MG63 (cell line): ENCODE measurements at regions not wholly inside any gene's neighbourhood (a gene's known extent, or its start where the extent isn't known, plus 50 kb on each side); places are given as distances from the start of the nearest gene placed in this dataset.
"Not testable (repeated sequence)": the region's sequence is repeated elsewhere in the genome, so short reads cannot be mapped to it uniquely, and the experiment has no call there.

ENCODE experiments used
- DNase-seq: peaks from one replicate; pipeline ENCODE4 v3.0.0-alpha.2; 2020
- H3K27me3 ChIP-seq: fragments of 250-450 bp; sonication (Bioruptor Pico); 2 replicates; pipeline ENCODE4 v1.5.1; 2020; ENCODE audit warnings: mild to moderate bottlenecking, moderate library complexity
- H3K36me3 ChIP-seq: fragments of 250-450 bp; sonication (Bioruptor Pico); 2 replicates; pipeline ENCODE4 v1.5.1; 2020; ENCODE audit warnings: mild to moderate bottlenecking, moderate library complexity
- H3K4me3 ChIP-seq: fragments of 250-450 bp; sonication (Bioruptor Pico); 2 replicates; pipeline ENCODE4 v1.5.1; 2020; ENCODE audit warnings: mild to moderate bottlenecking, moderate library complexity
- H3K9me3 ChIP-seq: fragments of 250-450 bp; sonication (Bioruptor Pico); 2 replicates; pipeline ENCODE4 v1.5.1; 2020; ENCODE audit warnings: mild to moderate bottlenecking, moderate library complexity

DNA sequence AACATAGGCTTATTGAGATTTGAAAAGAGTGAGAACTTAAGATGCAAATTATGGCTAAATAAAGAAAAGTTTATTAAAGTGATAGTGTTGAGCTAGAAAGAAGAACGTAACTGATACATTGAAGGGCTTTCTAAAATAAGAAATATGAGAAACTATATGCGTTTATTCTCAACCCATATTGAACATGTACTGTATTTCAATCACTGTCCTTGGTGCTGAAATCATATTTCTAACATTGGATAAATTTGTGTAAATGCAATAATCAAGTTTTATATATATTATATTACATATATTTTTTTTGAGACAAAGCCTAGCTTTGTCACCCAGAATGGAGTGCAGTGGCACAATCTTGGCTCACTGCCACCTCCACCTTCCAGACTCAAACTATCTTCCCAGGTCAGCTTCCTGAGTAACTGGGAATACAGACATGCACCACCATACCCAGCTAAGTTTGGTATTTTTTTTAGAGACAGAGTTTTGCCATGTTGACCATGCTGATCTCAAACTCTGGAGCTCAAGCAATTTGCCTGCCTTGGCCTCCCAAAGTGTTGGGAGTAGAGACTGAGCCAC is 1065.8 kb downstream of the REEP3 start:
- H3K27me3 ChIP-seq = no peaks in the 10 kb centered on the region
- H3K4me3 ChIP-seq = no peak overlapping the region
- H3K9me3 ChIP-seq = no peaks in the 10 kb centered on the region
- DNase-seq = no peak
- H3K36me3 ChIP-seq = no peaks in the 10 kb centered on the region

DNA sequence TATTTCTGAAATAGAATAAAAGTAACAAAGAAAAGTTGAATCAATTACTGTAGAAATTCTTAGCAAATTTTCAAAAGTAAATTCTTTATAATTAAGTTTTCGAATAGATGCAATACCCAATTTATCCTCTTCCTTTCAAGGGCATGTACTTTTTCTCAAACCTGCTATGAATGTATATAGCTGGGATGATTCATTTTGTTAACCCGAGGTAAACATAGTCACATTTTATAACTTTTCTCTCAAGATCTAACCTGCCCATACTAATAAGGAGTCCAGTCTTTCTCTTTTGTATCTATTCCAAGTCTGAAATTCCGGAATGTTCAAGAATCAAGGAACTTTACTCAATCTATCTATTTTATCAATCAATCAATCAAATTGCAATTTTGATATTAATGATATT is 1072.9 kb downstream of the REEP3 start:
- Histone ChIP-seq H3K27me3 (no peaks in the 10 kb centered on the region), H3K36me3 (no peaks in the 10 kb centered on the region), H3K4me3 (no peak overlapping the region), H3K9me3 (no peaks in the 10 kb centered on the region)
- no peak for DNase-seq

- H3K27me3 ChIP-seq = no peaks in the 10 kb centered on the region
- H3K9me3 ChIP-seq = no peaks in the 10 kb centered on the region
- H3K36me3 ChIP-seq = no peaks in the 10 kb centered on the region
- DNase-seq = no peak
- no peak overlapping the region for H3K4me3 ChIP-seq
These were observed 1077.4 kb downstream of the REEP3 start for GRCh38 chr10:64598600-64598999.

- Histone ChIP-seq H3K36me3 (no peaks in the 10 kb centered on the region), H3K4me3 (no peak overlapping the region), H3K9me3 (no peaks in the 10 kb centered on the region), H3K27me3 (no peaks in the 10 kb centered on the region)
- DNase-seq = no peak
These were observed 1080.1 kb downstream of the REEP3 start for GRCh38 chr10:64601298-64601697.

GRCh38 chr10:64617085-64617484 is 1095.9 kb downstream of the REEP3 start:
- Histone ChIP-seq H3K4me3 (no peak overlapping the region), H3K9me3 (no peaks in the 10 kb centered on the region), H3K27me3 (no peaks in the 10 kb centered on the region), H3K36me3 (no peaks in the 10 kb centered on the region)
- no peak for DNase-seq

DNA sequence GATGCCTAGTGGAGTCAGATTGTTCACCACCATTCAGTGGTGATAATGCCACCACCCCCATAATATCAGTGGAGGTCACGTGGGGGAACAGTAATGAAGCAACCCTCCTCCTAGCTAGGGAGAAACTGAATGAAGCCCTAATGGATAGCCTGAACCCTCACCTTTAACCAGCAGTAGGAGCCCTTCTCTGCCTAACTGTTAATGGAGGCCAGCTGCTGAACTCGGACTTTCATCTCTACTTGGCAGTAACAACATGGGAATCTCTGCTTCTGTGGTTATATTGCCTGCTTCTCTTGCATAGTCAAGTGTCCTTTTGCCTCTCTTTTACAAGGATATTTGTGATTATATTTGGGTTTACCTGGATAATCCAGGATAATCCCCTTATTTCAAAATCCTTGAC is 1097.9 kb downstream of the REEP3 start:
- Histone ChIP-seq H3K36me3 (no peaks in the 10 kb centered on the region), H3K4me3 (no peak overlapping the region), H3K9me3 (no peaks in the 10 kb centered on the region), H3K27me3 (no peaks in the 10 kb centered on the region)
- no peak for DNase-seq

GRCh38 chr10:64626924-64627323 is 1105.7 kb downstream of the REEP3 start:
- no peak overlapping the region for H3K4me3 ChIP-seq
- H3K27me3 ChIP-seq = no peaks in the 10 kb centered on the region
- no peak for DNase-seq
- H3K36me3 ChIP-seq = no peaks in the 10 kb centered on the region
- H3K9me3 ChIP-seq = no peaks in the 10 kb centered on the region

DNA sequence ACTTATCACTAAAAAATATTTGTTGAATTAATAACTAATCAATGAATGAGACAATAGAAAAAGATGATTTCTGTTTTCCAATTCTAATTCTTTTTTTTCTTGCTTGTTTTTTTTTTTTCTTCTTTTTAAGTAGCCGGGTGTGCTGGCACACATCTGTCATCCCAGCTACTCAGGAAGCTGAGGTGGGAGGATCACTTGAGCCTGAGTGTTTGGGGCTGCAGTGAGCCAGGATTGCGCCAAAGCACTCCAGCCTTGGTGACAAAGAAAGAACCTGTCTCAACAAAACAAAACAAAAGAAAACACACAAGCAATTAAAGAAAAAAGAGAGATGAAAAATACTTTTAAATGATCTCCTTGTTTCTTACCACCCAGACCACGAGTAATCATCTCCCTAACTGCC is 1109.3 kb downstream of the REEP3 start:
- Histone ChIP-seq H3K9me3 (no peaks in the 10 kb centered on the region), H3K36me3 (no peaks in the 10 kb centered on the region), H3K27me3 (no peaks in the 10 kb centered on the region), H3K4me3 (no peak overlapping the region)
- no peak for DNase-seq

GRCh38 chr10:64635906-64636305 is 1114.7 kb downstream of the REEP3 start:
- Histone ChIP-seq H3K9me3 (no peaks in the 10 kb centered on the region), H3K27me3 (no peaks in the 10 kb centered on the region), H3K4me3 (no peak overlapping the region), H3K36me3 (no peaks in the 10 kb centered on the region)
- no peak for DNase-seq

GRCh38 chr10:64636461-64636860 is 1115.3 kb downstream of the REEP3 start:
- H3K4me3 ChIP-seq = no peak overlapping the region
- DNase-seq = no peak
- no peaks in the 10 kb centered on the region for H3K36me3 ChIP-seq
- no peaks in the 10 kb centered on the region for H3K27me3 ChIP-seq
- H3K9me3 ChIP-seq = no peaks in the 10 kb centered on the region

DNA sequence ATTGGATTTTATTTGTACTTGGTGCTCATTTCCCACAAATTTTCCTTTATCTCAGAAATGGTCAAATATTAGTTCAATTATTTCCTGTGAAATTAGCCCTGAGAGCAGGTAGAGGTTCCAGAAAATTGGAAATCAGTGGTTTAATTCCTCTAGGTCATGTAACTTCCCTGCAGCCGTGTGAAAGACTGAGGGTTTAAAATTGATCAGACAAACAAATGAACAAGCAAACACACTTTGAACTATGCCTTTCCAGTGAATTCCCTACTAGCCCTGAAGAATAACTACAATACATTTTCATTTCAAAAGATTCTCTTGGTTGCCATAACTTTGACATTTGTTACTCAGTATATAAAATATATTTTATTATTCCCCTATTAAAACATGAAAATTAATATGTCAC is 1116.7 kb downstream of the REEP3 start:
- no peaks in the 10 kb centered on the region for H3K27me3 ChIP-seq
- DNase-seq = no peak
- no peak overlapping the region for H3K4me3 ChIP-seq
- H3K9me3 ChIP-seq = no peaks in the 10 kb centered on the region
- H3K36me3 ChIP-seq = no peaks in the 10 kb centered on the region

GRCh38 chr10:64648915-64649314 is 1127.7 kb downstream of the REEP3 start:
- no peak overlapping the region for H3K4me3 ChIP-seq

GRCh38 chr10:64658528-64658927 is 1137.3 kb downstream of the REEP3 start:
- H3K9me3 ChIP-seq = no peaks in the 10 kb centered on the region
- no peaks in the 10 kb centered on the region for H3K36me3 ChIP-seq
- DNase-seq = no peak
- H3K4me3 ChIP-seq = no peak overlapping the region
- H3K27me3 ChIP-seq = no peaks in the 10 kb centered on the region

More at GRCh38 chr10:64648915-64649314, 1127.7 kb downstream of the REEP3 start:
- Histone ChIP-seq H3K9me3 (no peaks in the 10 kb centered on the region), H3K36me3 (no peaks in the 10 kb centered on the region), H3K27me3 (no peaks in the 10 kb centered on the region)
- no peak for DNase-seq

DNA sequence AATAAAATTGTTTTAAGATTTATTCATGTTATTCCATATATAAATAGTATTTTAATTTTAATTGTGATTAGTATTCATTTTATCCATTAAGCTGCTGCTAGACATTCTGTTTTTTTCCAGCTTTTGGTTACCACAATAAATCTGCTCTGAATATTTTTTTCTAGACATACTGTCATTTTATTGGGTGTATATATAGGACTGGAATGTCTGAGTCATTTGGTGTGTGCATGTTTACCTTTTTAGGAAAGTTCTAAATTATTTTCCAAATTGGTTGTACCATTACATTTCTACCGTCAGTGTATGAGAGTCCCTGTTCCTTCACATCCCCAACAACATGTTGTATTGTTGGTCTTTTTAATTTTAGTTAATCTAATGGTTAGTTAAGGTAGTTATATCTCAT is 1138.1 kb downstream of the REEP3 start:
- Histone ChIP-seq H3K9me3 (no peaks in the 10 kb centered on the region), H3K36me3 (no peaks in the 10 kb centered on the region), H3K27me3 (no peaks in the 10 kb centered on the region), H3K4me3 (no peak overlapping the region)
- no peak for DNase-seq

- DNase-seq = peak; percentile 0
- Histone ChIP-seq H3K4me3 (no peak overlapping the region), H3K27me3 (no peaks in the 10 kb centered on the region), H3K36me3 (no peaks in the 10 kb centered on the region), H3K9me3 (no peaks in the 10 kb centered on the region)
These were observed 1160.8 kb downstream of the REEP3 start for GRCh38 chr10:64682043-64682442.

DNA sequence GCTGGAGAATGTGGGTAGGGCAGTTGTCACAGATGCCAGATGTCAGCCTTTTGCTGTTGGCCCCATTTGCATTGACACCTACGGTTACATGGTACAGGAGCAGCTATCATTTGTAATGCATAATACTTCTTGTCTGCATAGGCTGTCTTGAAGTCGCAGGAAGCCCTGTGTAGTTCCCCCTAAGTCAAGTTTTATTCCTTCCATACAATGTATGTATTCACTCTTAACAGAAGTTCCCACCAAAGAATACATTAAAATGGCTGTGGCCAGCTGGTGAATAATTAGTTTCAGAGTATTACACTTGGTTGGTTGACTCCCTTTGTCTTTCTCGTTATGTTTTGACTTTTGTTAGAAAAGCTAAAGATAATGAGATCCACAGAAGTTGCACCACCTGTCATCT is 1169.0 kb downstream of the REEP3 start:
- Histone ChIP-seq H3K4me3 (no peak overlapping the region), H3K27me3 (no peaks in the 10 kb centered on the region), H3K9me3 (no peaks in the 10 kb centered on the region), H3K36me3 (no peaks in the 10 kb centered on the region)
- DNase-seq = no peak

DNA sequence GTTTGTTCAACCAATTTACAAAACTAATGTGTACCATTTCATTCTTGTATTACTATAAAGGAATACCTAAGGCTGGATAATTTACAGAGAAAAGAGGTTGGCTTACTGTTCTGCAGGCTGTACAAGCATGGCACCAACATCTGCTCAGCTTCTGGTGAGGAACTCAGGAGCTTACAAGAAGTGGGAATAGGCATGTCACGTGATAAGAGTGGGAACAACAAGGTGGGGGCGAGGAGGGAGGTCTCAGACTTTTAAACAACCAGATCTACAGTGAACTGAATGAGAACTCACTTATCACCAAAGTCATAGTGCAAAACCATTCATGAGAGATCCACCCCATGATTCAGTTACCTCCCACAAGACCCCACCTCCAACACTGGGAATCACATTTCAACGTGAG is 1178.0 kb downstream of the REEP3 start:
- no peaks in the 10 kb centered on the region for H3K27me3 ChIP-seq
- no peak for DNase-seq
- no peaks in the 10 kb centered on the region for H3K9me3 ChIP-seq
- H3K4me3 ChIP-seq = no peak overlapping the region
- no peaks in the 10 kb centered on the region for H3K36me3 ChIP-seq

DNA sequence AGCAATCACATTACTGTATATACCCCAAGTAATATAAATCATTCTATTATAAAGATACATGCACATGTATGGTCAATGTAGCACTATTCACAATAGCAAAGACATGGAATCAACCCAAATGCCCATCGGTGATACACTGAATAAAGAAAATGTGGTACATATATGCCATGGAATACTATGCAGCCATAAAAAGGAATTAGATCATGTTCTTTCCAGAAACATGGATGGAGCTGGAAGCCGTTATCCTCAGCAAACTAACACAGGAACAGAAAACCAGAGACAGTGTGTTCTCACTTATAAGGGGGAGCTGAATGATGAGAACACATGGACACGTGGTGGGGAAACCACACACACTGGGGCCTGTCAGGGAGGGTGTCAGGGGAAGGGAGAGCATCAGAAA is 1180.9 kb downstream of the REEP3 start:
- not testable (repeated sequence) for H3K36me3 ChIP-seq, H3K9me3 ChIP-seq, H3K27me3 ChIP-seq, H3K4me3 ChIP-seq, DNase-seq
